HG02763 (cell line): ENCODE measurements at regions not wholly inside any gene's neighbourhood (a gene's known extent, or its start where the extent isn't known, plus 50 kb on each side); places are given as distances from the start of the nearest gene placed in this dataset.

Source experiments
- ATAC-seq: cut with Tn5 transposase; IDR thresholded peaks from one replicate; pipeline ENCODE4 v1.9.1; 2021; ENCODE audit warnings: mild to moderate bottlenecking, moderate library complexity; ENCODE audit not compliant: unreplicated experiment

GRCh38 chr1:238596703-238597102, 706.0 kb upstream of the ZP4 start:
- no peak for ATAC-seq

- ATAC-seq, result no peak
These were observed 701.9 kb upstream of the ZP4 start for GRCh38 chr1:238592621-238593020.

- ATAC-seq, result no peak
These were observed 699.2 kb upstream of the ZP4 start for GRCh38 chr1:238589843-238590435.

GRCh38 chr1:238582816-238583215, 692.1 kb upstream of the ZP4 start:
- ATAC-seq, result no peak

GRCh38 chr1:238581332-238581731, 690.6 kb upstream of the ZP4 start:
- ATAC-seq, result no peak

GRCh38 chr1:238568735-238569134, 678.0 kb upstream of the ZP4 start:
- ATAC-seq, result no peak

- no peak for ATAC-seq
These were observed 671.6 kb upstream of the ZP4 start for GRCh38 chr1:238562341-238562740.

- ATAC-seq, result no peak
These were observed 668.0 kb upstream of the ZP4 start for GRCh38 chr1:238558746-238559145.

- ATAC-seq, result no peak
These were observed 667.4 kb upstream of the ZP4 start for GRCh38 chr1:238558156-238558555.

GRCh38 chr1:238552271-238552670, 661.5 kb upstream of the ZP4 start:
- no peak for ATAC-seq

- ATAC-seq, result no peak
These were observed 658.4 kb upstream of the ZP4 start for GRCh38 chr1:238549137-238549536.

- ATAC-seq, result no peak
These were observed 655.4 kb upstream of the ZP4 start for GRCh38 chr1:238546118-238546517.

- ATAC-seq, result no peak
These were observed 646.9 kb upstream of the ZP4 start for GRCh38 chr1:238537641-238538040.

- ATAC-seq, result no peak
These were observed 639.6 kb upstream of the ZP4 start for GRCh38 chr1:238530209-238530851.

GRCh38 chr1:238517711-238518110, 627.0 kb upstream of the ZP4 start:
- ATAC-seq, result no peak

- ATAC-seq, result no peak
These were observed 610.6 kb upstream of the ZP4 start for GRCh38 chr1:238501290-238501689.

GRCh38 chr1:238499021-238499420, 608.3 kb upstream of the ZP4 start:
- no peak for ATAC-seq

- no peak for ATAC-seq
These were observed 601.5 kb upstream of the ZP4 start for GRCh38 chr1:238492271-238492670.

GRCh38 chr1:238491265-238491664, 600.5 kb upstream of the ZP4 start:
- ATAC-seq, result no peak

- no peak for ATAC-seq
These were observed 598.3 kb upstream of the ZP4 start for GRCh38 chr1:238489006-238489405.

GRCh38 chr1:238488401-238488800, 597.7 kb upstream of the ZP4 start:
- no peak for ATAC-seq

- ATAC-seq, result no peak
These were observed 597.2 kb upstream of the ZP4 start for GRCh38 chr1:238487931-238488330.

- no peak for ATAC-seq
These were observed 595.1 kb upstream of the ZP4 start for GRCh38 chr1:238485912-238486209.
